BLaER1 (cell line): ENCODE measurements at regions not wholly inside any gene's neighbourhood (a gene's known extent, or its start where the extent isn't known, plus 50 kb on each side); places are given as distances from the start of the nearest gene placed in this dataset.
"Not testable (repeated sequence)": the region's sequence is repeated elsewhere in the genome, so short reads cannot be mapped to it uniquely, and the experiment has no call there.

Source experiments
- H3K27ac ChIP-seq: shearing (Covaris generic); formaldehyde crosslinking; 2 replicates; pipeline ENCODE4 v1.8.1; 2022
- H3K27me3 ChIP-seq: shearing (Covaris generic); formaldehyde crosslinking; 2 replicates; pipeline ENCODE4 v1.8.1; 2022
- H3K36me3 ChIP-seq: shearing (Covaris generic); formaldehyde crosslinking; 2 replicates; pipeline ENCODE4 v1.8.1; 2022
- H3K4me1 ChIP-seq: shearing (Covaris generic); formaldehyde crosslinking; 2 replicates; pipeline ENCODE4 v1.8.1; 2022
- H3K4me2 ChIP-seq: shearing (Covaris generic); formaldehyde crosslinking; 2 replicates; pipeline ENCODE4 v1.8.1; 2022
- H3K4me3 ChIP-seq: shearing (Covaris generic); formaldehyde crosslinking; 2 replicates; pipeline ENCODE4 v1.8.1; 2022
- H3K9ac ChIP-seq: shearing (Covaris generic); formaldehyde crosslinking; 2 replicates; pipeline ENCODE4 v1.8.1; 2022
- H3K9me3 ChIP-seq: shearing (Covaris generic); formaldehyde crosslinking; 2 replicates; pipeline ENCODE4 v1.8.1; 2022
- H4K20me1 ChIP-seq: shearing (Covaris generic); formaldehyde crosslinking; 2 replicates; pipeline ENCODE4 v1.8.1; 2022
- Cebpa-rat ChIP-seq: shearing (Covaris generic); IDR thresholded peaks from 2 replicates; pipeline ENCODE4 v1.8.1; 2022

DNA sequence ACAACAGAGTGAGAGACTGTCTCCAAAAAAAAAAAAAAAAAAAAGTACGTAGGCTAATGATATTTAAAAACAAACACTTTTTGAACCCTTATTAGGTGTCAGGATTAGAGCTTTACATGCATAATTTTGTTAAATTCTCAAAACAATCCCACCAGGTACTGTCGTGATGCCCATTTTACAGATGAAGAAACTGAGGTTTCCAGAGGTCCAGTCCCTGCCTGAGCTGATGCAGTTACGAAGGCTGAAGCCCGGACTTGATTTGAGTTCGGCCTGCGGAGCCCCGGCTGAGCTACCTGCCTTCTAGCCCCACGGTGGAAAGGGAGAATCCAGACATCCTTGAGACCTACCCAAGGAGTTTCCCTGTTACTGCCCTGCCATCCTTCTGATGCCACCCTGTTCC is 137.5 kb upstream of the EEF2KMT start:
- Histone ChIP-seq H3K4me1 (no peaks in the 10 kb centered on the region), H3K27ac (no peak overlapping the region), H3K36me3 (no peaks in the 10 kb centered on the region), H3K9me3 (no peaks in the 10 kb centered on the region), H3K4me2 (no peak overlapping the region), H3K27me3 (peaks cover 7% of the 10 kb centered on the region; the same call in 1 of the 2 replicates), H3K9ac (no peak overlapping the region), H4K20me1 (no peaks in the 10 kb centered on the region), H3K4me3 (no peak overlapping the region)
- TF ChIP-seq Cebpa-rat: no peak

DNA sequence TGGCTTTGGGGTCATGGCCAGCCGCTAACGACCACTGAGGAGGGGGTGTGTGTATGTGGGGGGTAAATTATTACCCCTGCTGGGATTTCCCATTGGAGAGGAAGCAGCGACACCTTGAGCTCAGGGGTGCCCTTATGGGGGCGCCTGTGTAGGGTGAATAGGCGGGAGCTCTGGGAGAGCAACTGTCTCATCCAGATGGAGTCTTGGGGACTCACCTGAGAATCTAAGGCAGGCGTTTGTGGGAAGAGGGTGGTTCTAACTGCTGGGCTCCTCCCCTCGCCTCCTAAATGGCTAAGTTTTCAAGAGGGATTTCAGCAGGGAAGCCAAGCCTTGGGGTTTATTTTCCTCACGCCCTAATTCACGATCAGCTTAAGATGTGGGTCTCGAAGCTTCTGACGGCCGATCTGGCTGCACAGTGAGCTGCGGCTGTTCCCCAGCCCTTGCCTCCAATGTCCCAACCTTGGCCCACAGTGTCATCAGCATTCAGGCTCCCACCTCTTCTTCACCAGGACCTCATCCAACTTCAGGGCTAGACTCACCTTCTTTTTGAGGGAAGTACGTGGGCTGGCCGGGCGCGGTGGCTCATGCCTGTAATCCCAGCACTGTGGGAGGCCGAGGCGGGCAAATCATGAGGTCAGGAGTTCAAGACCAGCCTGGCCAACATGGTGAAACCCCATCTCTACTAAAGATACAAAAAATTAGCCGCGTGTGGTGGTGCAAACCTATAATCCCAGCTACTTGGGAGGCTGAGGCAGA is 136.9 kb upstream of the EEF2KMT start:
- no peaks in the 10 kb centered on the region for H3K4me1 ChIP-seq
- no peak overlapping the region for H3K9ac ChIP-seq
- no peak overlapping the region for H3K27ac ChIP-seq
- 0 out of 2 replicates have a peak, but pooled peaks cover 2% of the 10 kb centered on the region for H3K27me3 ChIP-seq
- no peaks in the 10 kb centered on the region for H3K9me3 ChIP-seq
- H4K20me1 ChIP-seq: no peaks in the 10 kb centered on the region
- no peak for TF ChIP-seq Cebpa-rat
- H3K4me2 ChIP-seq: no peak overlapping the region
- H3K4me3 ChIP-seq: no peak overlapping the region
- H3K36me3 ChIP-seq: no peaks in the 10 kb centered on the region

DNA sequence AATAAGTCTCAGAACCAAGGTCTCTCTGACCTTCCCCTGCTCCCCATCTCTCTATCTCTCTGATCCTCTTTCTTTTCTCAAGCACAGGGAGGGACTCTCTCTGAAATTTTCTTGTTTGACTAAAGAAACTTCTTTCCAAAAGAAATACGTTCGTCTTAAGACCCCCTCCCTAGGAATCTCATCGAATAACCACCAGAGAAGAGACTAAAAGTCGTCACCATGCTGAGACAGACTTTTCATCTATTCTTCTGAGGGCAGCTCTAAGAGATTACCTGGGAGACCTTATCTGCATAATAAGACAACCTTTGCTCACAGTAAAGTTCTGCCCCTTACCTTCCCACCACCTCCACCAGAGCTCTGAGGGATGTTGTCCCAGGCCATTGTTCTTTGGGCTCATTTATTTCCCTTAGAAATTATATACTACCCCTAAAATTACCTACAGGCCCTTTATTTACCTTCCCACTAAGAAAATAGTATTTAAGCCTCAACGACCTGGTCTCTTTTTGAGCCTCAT is 133.7 kb upstream of the EEF2KMT start:
- no peak for TF ChIP-seq Cebpa-rat
- H3K9ac ChIP-seq: no peak overlapping the region
- H3K27ac ChIP-seq: no peak overlapping the region

DNA sequence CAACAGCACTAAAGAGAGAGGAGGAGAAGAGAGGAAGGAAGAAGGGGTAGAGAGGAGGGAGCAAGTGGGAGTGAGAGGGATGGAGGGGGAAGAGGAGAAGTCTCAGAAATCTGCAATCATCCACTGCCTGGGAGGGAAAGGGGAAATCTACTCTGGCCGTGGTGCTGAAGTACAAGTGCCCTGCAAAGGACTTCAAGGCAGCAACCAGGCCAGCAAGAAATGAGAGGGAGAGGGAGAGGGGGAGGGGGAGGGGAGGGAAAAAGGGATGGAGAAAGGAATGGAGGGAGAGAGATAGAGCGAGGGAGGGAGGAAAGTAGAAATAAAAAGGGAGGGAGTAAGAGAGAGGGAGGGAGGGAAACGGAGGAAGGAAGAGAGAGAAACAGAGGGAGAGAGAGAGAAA is 130.8 kb upstream of the EEF2KMT start:
- H3K36me3 ChIP-seq: no peaks in the 10 kb centered on the region
- H3K4me3 ChIP-seq: no peak overlapping the region
- no peaks in the 10 kb centered on the region for H3K4me1 ChIP-seq
- no peak overlapping the region for H3K27ac ChIP-seq
- no peaks in the 10 kb centered on the region for H3K27me3 ChIP-seq
- H3K4me2 ChIP-seq: no peak overlapping the region
- no peak for TF ChIP-seq Cebpa-rat
- H3K9me3 ChIP-seq: no peaks in the 10 kb centered on the region
- H4K20me1 ChIP-seq: no peaks in the 10 kb centered on the region
- H3K9ac ChIP-seq: no peak overlapping the region

More for the DNA sequence above, 133.7 kb upstream of the EEF2KMT start:
- Histone ChIP-seq H3K9me3 (no peaks in the 10 kb centered on the region), H3K4me2 (no peak overlapping the region), H3K4me1 (no peaks in the 10 kb centered on the region), H3K4me3 (no peak overlapping the region), H3K36me3 (no peaks in the 10 kb centered on the region), H4K20me1 (no peaks in the 10 kb centered on the region), H3K27me3 (no peaks in the 10 kb centered on the region)

DNA sequence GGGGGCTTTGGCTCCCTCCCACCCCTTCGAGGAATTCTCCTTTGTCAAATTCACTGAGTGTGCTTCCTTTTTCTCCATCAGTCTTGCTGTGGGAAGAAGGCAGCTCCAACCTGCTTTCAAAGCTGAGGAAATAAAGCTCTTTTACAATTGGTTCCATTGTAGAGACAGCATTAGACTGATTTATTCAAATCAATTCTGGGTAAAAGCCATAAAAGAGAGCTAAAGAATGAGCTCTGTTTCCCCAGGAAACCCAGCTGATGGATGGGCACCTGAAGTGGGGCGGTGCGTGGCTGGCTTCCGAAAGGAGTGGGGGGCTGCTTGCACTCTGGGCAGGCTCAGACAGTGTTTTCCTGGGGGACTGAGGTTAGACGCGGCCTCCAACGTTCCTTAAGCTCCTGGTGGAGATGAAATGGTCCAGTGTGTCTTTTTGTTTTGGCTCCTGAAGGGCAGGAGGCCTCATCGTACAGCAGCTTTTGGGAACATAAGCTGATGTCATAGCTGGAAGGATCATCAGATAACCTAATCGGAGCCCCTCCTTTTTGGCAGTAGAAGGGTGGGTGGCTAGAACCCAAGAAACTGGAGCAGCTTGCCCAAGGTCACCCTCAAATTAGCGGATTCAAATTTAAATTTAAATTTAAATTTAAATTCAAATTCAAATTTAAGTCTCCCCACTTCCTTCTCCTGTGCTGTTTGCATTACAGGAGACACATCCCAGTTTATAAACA is 128.5 kb upstream of the EEF2KMT start:
- Histone ChIP-seq H3K4me3 (no peak overlapping the region), H3K4me2 (no peak overlapping the region), H3K9me3 (no peaks in the 10 kb centered on the region), H3K27me3 (no peaks in the 10 kb centered on the region), H3K4me1 (no peaks in the 10 kb centered on the region), H3K27ac (no peak overlapping the region), H3K36me3 (no peaks in the 10 kb centered on the region), H3K9ac (no peak overlapping the region), H4K20me1 (no peaks in the 10 kb centered on the region)
- TF ChIP-seq Cebpa-rat: no peak

DNA sequence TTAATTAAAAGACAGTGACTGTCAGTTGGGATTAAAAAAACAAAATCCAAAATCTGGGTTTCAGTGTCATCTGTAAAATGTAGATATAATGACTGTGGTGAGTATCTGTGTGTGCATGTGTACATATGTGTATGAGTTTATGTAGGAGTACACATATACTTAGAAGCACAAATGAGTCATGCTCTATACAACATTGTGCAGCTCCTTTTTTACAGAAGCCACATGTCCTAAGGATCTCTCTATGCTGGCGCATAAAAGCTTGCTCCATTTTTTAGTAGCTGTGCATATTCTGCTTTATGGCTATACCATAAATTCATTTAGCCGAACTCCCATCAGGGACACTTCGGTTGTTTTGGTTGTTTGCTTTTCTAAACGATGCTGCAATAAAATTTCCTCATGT is 125.2 kb upstream of the EEF2KMT start:
- H3K4me1 ChIP-seq: no peaks in the 10 kb centered on the region
- no peak overlapping the region for H3K9ac ChIP-seq
- H3K27ac ChIP-seq: no peak overlapping the region
- no peak for TF ChIP-seq Cebpa-rat
- no peak overlapping the region for H3K4me2 ChIP-seq
- no peaks in the 10 kb centered on the region for H4K20me1 ChIP-seq
- H3K9me3 ChIP-seq: no peaks in the 10 kb centered on the region
- no peak overlapping the region for H3K4me3 ChIP-seq
- no peaks in the 10 kb centered on the region for H3K36me3 ChIP-seq
- H3K27me3 ChIP-seq: no peaks in the 10 kb centered on the region

DNA sequence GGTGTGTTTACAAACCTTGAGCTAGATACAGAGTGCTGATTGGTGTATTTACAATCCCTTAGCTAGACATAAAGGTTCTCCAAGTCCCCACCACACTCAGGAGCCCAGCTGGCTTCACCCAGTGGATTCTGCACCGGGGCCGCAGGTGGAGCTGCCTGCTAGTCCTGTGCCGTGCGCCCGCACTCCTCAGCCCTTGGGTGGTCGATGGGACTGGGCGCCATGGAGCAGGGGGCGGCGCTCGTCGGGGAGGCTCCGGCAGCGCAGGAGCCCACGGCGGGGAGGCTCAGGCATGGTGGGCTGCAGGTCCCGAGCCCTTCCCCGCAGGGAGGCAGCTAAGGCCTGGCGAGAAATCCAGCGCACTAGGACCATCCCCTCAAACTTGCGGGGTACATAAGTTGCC is 124.2 kb upstream of the EEF2KMT start:
- H3K27me3 ChIP-seq, H3K27ac ChIP-seq, H4K20me1 ChIP-seq, H3K4me1 ChIP-seq, H3K9ac ChIP-seq, H3K9me3 ChIP-seq, H3K36me3 ChIP-seq, H3K4me3 ChIP-seq, H3K4me2 ChIP-seq: not testable (repeated sequence)

DNA sequence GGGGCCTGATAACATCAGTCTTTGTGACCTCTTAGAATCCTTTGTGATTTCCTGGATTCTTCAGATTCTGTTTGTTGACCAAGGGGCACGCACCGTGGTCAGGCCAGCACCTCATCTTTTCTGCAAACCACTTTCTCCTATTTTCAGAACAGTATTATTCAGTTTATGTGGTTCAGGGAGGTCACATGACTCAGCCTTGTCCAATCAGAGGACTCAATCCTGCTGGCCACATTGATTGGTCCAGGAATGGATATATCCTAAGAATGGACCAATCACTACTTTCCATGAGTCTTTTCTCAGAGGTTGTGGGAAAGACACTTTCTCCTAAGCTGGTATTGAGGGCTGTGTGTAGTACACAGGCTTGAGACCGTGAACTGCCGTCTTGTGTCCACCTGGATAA is 123.1 kb upstream of the EEF2KMT start:
- Histone ChIP-seq H3K36me3 (no peaks in the 10 kb centered on the region), H3K27me3 (no peaks in the 10 kb centered on the region; the same call in 1 of the 2 replicates), H3K27ac (no peak overlapping the region), H3K9ac (no peak overlapping the region), H3K9me3 (no peaks in the 10 kb centered on the region), H3K4me1 (no peaks in the 10 kb centered on the region), H3K4me3 (no peak overlapping the region), H3K4me2 (no peak overlapping the region), H4K20me1 (no peaks in the 10 kb centered on the region)
- TF ChIP-seq Cebpa-rat: no peak

DNA sequence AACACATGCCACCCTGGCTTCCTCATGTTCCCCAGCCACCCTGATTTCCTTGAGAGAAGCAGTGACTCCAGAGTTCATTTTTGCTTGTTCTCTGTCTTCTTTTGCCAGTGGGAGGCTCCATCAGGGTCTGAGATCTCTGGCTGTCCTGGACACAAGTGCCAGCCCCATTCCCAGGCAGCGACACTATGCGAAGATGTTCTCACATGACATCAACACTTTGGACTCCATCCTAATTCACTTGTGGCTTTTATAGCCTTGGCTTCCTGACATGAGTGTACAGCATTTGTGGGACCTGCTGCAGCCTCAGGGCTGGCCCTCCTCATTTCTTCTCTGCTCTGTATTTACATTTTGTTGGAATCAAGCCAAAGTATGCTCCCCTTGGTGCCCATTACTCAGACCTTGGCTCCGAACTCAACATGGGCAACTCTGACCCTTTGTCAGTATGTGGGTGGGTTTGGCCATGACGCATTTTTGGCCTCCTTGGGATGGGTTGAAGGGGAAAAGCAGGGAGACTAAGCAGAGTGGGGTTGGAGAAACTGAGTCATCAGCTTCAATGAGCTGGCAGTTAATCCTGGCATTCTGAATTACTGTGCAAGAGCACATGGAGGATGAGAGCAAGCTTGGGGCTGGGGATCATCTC is 119.0 kb upstream of the EEF2KMT start:
- Histone ChIP-seq H3K4me2 (no peak overlapping the region), H3K27me3 (no peaks in the 10 kb centered on the region; the same call in 1 of the 2 replicates), H3K4me1 (no peaks in the 10 kb centered on the region), H4K20me1 (no peaks in the 10 kb centered on the region), H3K9ac (no peak overlapping the region), H3K4me3 (no peak overlapping the region), H3K9me3 (no peaks in the 10 kb centered on the region), H3K27ac (no peak overlapping the region), H3K36me3 (no peaks in the 10 kb centered on the region)
- no peak for TF ChIP-seq Cebpa-rat

DNA sequence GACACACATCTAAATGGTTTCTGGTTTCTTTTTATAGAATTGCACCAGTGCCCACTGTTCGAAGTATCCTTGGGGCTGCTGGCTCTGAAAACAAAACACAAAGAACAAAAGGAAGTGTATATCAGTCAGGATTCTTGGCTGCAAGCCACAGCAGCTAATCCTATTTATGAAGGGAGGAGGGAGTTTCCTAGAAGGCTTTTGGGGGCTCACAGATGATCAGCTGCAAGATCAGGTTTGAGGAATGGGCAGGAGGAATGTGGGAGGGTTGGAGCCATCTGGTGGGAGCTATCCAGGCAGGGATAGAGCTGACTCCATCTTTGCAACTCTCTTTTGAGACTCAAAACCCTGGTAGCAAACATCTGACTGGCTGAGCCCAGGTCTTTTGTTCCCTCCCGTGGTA is 118.3 kb upstream of the EEF2KMT start:
- Histone ChIP-seq H3K4me3 (no peak overlapping the region), H3K27me3 (no peaks in the 10 kb centered on the region; the same call in 1 of the 2 replicates), H3K9ac (no peak overlapping the region), H4K20me1 (no peaks in the 10 kb centered on the region), H3K4me2 (no peak overlapping the region), H3K4me1 (no peaks in the 10 kb centered on the region), H3K36me3 (no peaks in the 10 kb centered on the region), H3K9me3 (no peaks in the 10 kb centered on the region), H3K27ac (no peak overlapping the region)
- no peak for TF ChIP-seq Cebpa-rat
